H9 (cell line): ENCODE measurements at regions not wholly inside any gene's neighbourhood (a gene's known extent, or its start where the extent isn't known, plus 50 kb on each side); places are given as distances from the start of the nearest gene placed in this dataset.

Experiments used
- DNase-seq: peaks from one replicate; pipeline ENCODE4 v3.0.0-alpha.2; 2017
- H2AFZ ChIP-seq: one replicate; pipeline ENCODE4 v1.6.1; 2013; ENCODE audit warnings: mild to moderate bottlenecking, low read length, control low read depth, moderate library complexity
- H2AK5ac ChIP-seq: 2 replicates; pipeline ENCODE4 v1.6.1; 2013; ENCODE audit warnings: low read length, control low read depth, mixed read lengths; ENCODE audit not compliant: insufficient read length
- H2BK120ac ChIP-seq: one replicate; pipeline ENCODE4 v1.6.1; 2013; ENCODE audit warnings: low read depth, mild to moderate bottlenecking, low read length, control low read depth, inconsistent platforms; ENCODE audit not compliant: poor library complexity, severe bottlenecking
- H2BK12ac ChIP-seq: 2 replicates; pipeline ENCODE4 v1.6.1; 2013; ENCODE audit warnings: low read length, control low read depth, mixed read lengths, low read depth; ENCODE audit not compliant: insufficient read length
- H2BK15ac ChIP-seq: 2 replicates; pipeline ENCODE4 v1.6.1; 2013; ENCODE audit warnings: low read depth, low read length, control low read depth
- H2BK20ac ChIP-seq: one replicate; pipeline ENCODE4 v1.6.1; 2013; ENCODE audit warnings: low read depth, mild to moderate bottlenecking, low read length, control low read depth, inconsistent platforms; ENCODE audit not compliant: poor library complexity, severe bottlenecking
- H2BK5ac ChIP-seq: 2 replicates; pipeline ENCODE4 v1.6.1; 2013; ENCODE audit warnings: low read length, control low read depth, mixed read lengths; ENCODE audit not compliant: insufficient read length
- H3K14ac ChIP-seq: 2 replicates; pipeline ENCODE4 v1.6.1; 2013; ENCODE audit warnings: low read length, control low read depth; ENCODE audit not compliant: insufficient read depth
- H3K18ac ChIP-seq: 2 replicates; pipeline ENCODE4 v1.6.1; 2013; ENCODE audit warnings: low read depth, mild to moderate bottlenecking, mixed read lengths, low read length, control low read depth; ENCODE audit not compliant: insufficient read length
- H3K23ac ChIP-seq: 2 replicates; pipeline ENCODE4 v1.6.1; 2013; ENCODE audit warnings: low read length, control low read depth, mixed read lengths, low read depth; ENCODE audit not compliant: insufficient read length
- H3K23me2 ChIP-seq: 2 replicates; pipeline ENCODE4 v1.6.1; 2013; ENCODE audit warnings: low read depth, mild to moderate bottlenecking, mixed read lengths, low read length, control low read depth; ENCODE audit not compliant: insufficient read length, poor library complexity, severe bottlenecking
- H3K27ac ChIP-seq: 2 replicates; pipeline ENCODE4 v1.5.1; 2013; ENCODE audit warnings: low read length, control low read depth, mixed read lengths, low read depth; ENCODE audit not compliant: insufficient read length
- H3K27me3 ChIP-seq: 2 replicates; pipeline ENCODE4 v1.6.1; 2013; ENCODE audit warnings: low read length, control low read depth, inconsistent platforms; ENCODE audit not compliant: insufficient read depth
- H3K4ac ChIP-seq: 2 replicates; pipeline ENCODE4 v1.6.1; 2013; ENCODE audit warnings: low read depth, mild to moderate bottlenecking, control low read depth, inconsistent platforms, low read length, moderate library complexity
- H3K4me1 ChIP-seq: 2 replicates; pipeline ENCODE4 v1.6.1; 2013; ENCODE audit warnings: low read length, control low read depth, inconsistent platforms; ENCODE audit not compliant: insufficient read depth
- H3K4me2 ChIP-seq: 2 replicates; pipeline ENCODE4 v1.6.1; 2013; ENCODE audit warnings: low read length, control low read depth, mixed read lengths; ENCODE audit not compliant: insufficient read length, insufficient read depth
- H3K56ac ChIP-seq: 2 replicates; pipeline ENCODE4 v1.6.1; 2013; ENCODE audit warnings: low read depth, mild to moderate bottlenecking, mixed read lengths, low read length, control low read depth; ENCODE audit not compliant: insufficient read length
- H3K79me1 ChIP-seq: 2 replicates; pipeline ENCODE4 v1.6.1; 2013; ENCODE audit warnings: low read depth, mild to moderate bottlenecking, moderate library complexity, low read length, control low read depth, inconsistent platforms; ENCODE audit not compliant: insufficient read depth, poor library complexity, severe bottlenecking
- H3K79me2 ChIP-seq: 2 replicates; pipeline ENCODE4 v1.6.1; 2013; ENCODE audit warnings: low read length, control low read depth, inconsistent platforms; ENCODE audit not compliant: insufficient read depth
- H3K9ac ChIP-seq: 2 replicates; pipeline ENCODE4 v1.6.1; 2013; ENCODE audit warnings: low read length, control low read depth, mixed read lengths; ENCODE audit not compliant: insufficient read length; ENCODE audit errors: extremely low read depth
- H3K9me3 ChIP-seq: one replicate; pipeline ENCODE4 v1.6.1; 2013; ENCODE audit warnings: low read depth, low read length, inconsistent platforms; ENCODE audit not compliant: control insufficient read depth
- H3T11ph ChIP-seq: one replicate; pipeline ENCODE4 v1.6.1; 2013; ENCODE audit warnings: mild to moderate bottlenecking, low read length, control low read depth, inconsistent platforms
- H4K20me1 ChIP-seq: one replicate; pipeline ENCODE4 v1.6.1; 2013; ENCODE audit not compliant: control insufficient read depth, insufficient read length, insufficient read depth
- H4K5ac ChIP-seq: 2 replicates; pipeline ENCODE4 v1.6.1; 2013; ENCODE audit warnings: low read depth, mild to moderate bottlenecking, mixed read lengths, low read length, control low read depth; ENCODE audit not compliant: insufficient read length
- H4K8ac ChIP-seq: replicated peaks from 2 replicates; pipeline ENCODE4 v1.6.1; 2013; ENCODE audit warnings: low read length, control low read depth, mixed read lengths, low read depth; ENCODE audit not compliant: insufficient read length
- H4K91ac ChIP-seq: 2 replicates; pipeline ENCODE4 v1.6.1; 2013; ENCODE audit warnings: low read depth, mild to moderate bottlenecking, moderate library complexity, mixed read lengths, low read length, control low read depth; ENCODE audit not compliant: insufficient read length
- H3K27ac Mint-ChIP-seq, 3 experiments: 2 replicates in 2 of 3; 3 replicates in 1 of 3; pipeline ENCODE4 v1.8.0; 2020 to 2021; ENCODE audit warnings: mixed read lengths in 3 of 3, mild to moderate bottlenecking in 1 of 3, moderate library complexity in 1 of 3
- H3K27me3 Mint-ChIP-seq: 2 replicates; pipeline ENCODE4 v1.8.0; 2021; ENCODE audit warnings: low read depth, mild to moderate bottlenecking, moderate library complexity, mixed read lengths
- H3K36me3 Mint-ChIP-seq, 3 experiments: 2 replicates in 2 of 3; 3 replicates in 1 of 3; pipeline ENCODE4 v1.8.0; 2020 to 2021; ENCODE audit warnings: low read depth in 3 of 3, mixed read lengths in 3 of 3; ENCODE audit not compliant: insufficient read depth in 1 of 3
- H3K4me1 Mint-ChIP-seq, 2 experiments: 2 replicates each; pipeline ENCODE4 v1.8.0; 2020; ENCODE audit warnings: mixed read lengths in 2 of 2
- H3K4me3 Mint-ChIP-seq, 2 experiments: 2 replicates in 1 of 2; 3 replicates in 1 of 2; pipeline ENCODE4 v1.8.0; 2020 to 2021; ENCODE audit warnings: mild to moderate bottlenecking in 2 of 2, mixed read lengths in 2 of 2, moderate library complexity in 1 of 2
- H3K9me3 Mint-ChIP-seq, 2 experiments: 2 replicates in 1 of 2; 3 replicates in 1 of 2; pipeline ENCODE4 v1.8.0; 2020; ENCODE audit warnings: mild to moderate bottlenecking in 2 of 2, mixed read lengths in 2 of 2, moderate library complexity in 1 of 2
- CTCF ChIP-seq: fragments of 200-600 bp; sonication (generic); conservative IDR thresholded peaks from 3 replicates; pipeline ENCODE4 v1.8.0; 2021; ENCODE audit warnings: antibody characterized with exemption, mild to moderate bottlenecking
- WGBS: extraction: QIAGEN DNeasy Blood & Tissue Kit; methylation state at CpG from one replicate; pipeline ENCODE4 v1.1.7; 2013; ENCODE audit warnings: missing lambda C conversion rate, low lambda C conversion rate, mixed read lengths; ENCODE audit not compliant: insufficient read length; ENCODE audit errors: extremely low coverage; 5-methylcytosine and 5-hydroxymethylcytosine counted together

DNA sequence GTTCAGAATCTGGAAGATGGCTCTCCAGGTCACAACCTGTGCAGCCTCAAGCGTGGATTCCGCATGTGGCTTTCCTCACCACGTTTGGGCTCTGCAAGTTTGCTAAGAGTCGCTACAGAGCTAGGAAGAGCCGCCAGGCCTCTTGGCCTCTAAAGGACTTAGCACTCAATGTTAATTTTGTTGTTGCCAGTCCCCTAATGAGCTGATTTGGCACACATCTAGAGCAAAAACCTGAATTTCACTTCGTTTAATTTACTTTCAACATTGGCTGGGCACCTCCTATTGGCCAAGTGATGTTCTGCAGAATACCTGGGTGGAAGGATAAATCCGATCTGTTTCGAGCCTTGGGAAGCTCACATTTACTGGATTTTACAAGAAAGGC lies 65.8 kb upstream of the UNC5A start:
- Histone ChIP-seq H3K27ac (no peak overlapping the region), H2BK15ac (no peak overlapping the region), H3K9me3 (no peaks in the 10 kb centered on the region), H2BK12ac (no peak overlapping the region), H3K79me1 (no peaks in the 10 kb centered on the region), H3K9ac (no peak overlapping the region), H3K4ac (no peak overlapping the region), H3K4me2 (peak overlapping the region; percentile 56), H2BK120ac (no peak overlapping the region), H3K23ac (no peak overlapping the region), H3K56ac (no peak overlapping the region), H2BK5ac (no peak overlapping the region), H3K18ac (no peak overlapping the region), H2BK20ac (no peak overlapping the region), H3K23me2 (peaks cover 3% of the 10 kb centered on the region), H3K79me2 (no peaks in the 10 kb centered on the region), H3K14ac (no peak overlapping the region), H2AFZ (no peak overlapping the region), H4K8ac (no peak overlapping the region), H4K5ac (no peak overlapping the region), H4K20me1 (no peaks in the 10 kb centered on the region), H2AK5ac (no peak overlapping the region), H3K27me3 (no peaks in the 10 kb centered on the region; the same call in 1 of the 2 replicates), H3K4me1 (peaks cover 10% of the 10 kb centered on the region; the same call in 1 of the 2 replicates), H3T11ph (no peak overlapping the region), H4K91ac (no peak overlapping the region)
- Mint-ChIP-seq H3K9me3 (peaks cover 0 to 3% of the 10 kb centered on the region in 2 experiments; a peak in 2 of 5 replicates), H3K27me3 (peaks cover 41% of the 10 kb centered on the region), H3K4me3 (peak overlapping the region; percentile 4 to 15; a peak in 1 of 5 replicates), H3K4me1 (peaks cover 63 to 64% of the 10 kb centered on the region in 2 experiments), H3K27ac (no peak overlapping the region), H3K36me3 (no peaks in the 10 kb centered on the region)
- peak; percentile 68 for TF ChIP-seq CTCF
- peak; percentile 31 for DNase-seq
- no CpG with 5 or more reads among the region's 8 CpGs for WGBS
